GM18870 (cell line): ENCODE measurements at regions not wholly inside any gene's neighbourhood (a gene's known extent, or its start where the extent isn't known, plus 50 kb on each side); places are given as distances from the start of the nearest gene placed in this dataset.
"Not testable (repeated sequence)": the region's sequence is repeated elsewhere in the genome, so short reads cannot be mapped to it uniquely, and the experiment has no call there.

ENCODE experiments used
- ATAC-seq: cut with Tn5 transposase; IDR thresholded peaks from one replicate; pipeline ENCODE4 v1.9.1; 2021; ENCODE audit warnings: moderate library complexity; ENCODE audit not compliant: unreplicated experiment

DNA sequence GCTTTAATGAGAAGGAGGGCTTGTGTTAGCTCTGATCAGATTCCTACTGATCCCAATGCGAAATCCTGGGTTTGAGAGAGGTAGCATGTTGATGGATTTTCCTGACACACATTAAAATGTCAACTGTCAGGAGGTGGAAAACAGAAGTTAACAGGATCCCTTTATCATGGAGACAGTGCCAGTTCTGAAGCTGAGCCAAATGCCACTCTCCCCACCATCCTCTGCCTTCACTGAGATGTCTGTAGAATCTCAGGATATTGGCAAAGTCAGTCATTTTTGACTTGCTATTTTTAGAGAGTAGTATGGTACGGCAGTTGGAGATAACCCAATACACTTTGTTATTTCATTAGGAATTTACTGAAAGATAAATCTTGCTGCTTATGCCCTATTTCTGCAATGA, 1816.2 kb upstream of the FLRT2 start:
- no peak for ATAC-seq

DNA sequence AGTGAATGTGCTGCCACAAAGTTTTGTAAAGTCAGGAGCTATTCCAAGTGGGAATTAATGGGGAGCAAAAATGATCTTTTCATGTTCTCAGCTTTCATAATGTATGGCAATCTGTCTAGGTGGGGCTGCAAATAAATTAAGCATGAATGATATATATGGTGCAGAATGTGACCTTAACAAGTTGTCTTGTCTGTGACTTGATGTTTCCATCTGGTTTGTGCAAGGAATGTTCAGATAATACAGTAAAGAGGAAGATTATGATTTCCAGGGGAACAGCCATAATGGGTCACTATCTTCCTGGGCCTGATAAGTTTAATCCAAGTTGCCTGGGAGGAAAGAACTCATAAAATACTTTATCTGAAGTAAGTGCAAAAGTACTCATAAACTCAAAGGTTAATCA, 1815.8 kb upstream of the FLRT2 start:
- no peak for ATAC-seq

DNA sequence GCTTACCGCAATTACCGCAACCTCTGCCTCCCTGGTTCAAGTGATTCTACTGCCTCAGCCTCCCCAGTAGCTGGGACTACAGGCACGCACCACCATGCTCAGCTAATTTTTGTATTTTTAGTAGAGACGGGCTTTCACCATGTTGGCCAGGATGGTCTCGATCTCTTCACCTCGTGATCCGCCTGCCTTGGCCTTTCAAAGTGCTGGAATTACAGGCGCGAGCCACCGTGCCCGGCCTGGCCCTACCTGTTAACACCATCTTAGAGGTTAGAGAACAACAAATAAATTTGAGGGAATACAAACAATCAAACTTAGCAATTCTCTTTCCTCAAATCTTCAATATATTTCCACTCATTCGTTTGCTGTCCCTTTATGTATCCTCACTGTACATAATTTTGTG, 1810.5 kb upstream of the FLRT2 start:
- not testable (repeated sequence) for ATAC-seq

DNA sequence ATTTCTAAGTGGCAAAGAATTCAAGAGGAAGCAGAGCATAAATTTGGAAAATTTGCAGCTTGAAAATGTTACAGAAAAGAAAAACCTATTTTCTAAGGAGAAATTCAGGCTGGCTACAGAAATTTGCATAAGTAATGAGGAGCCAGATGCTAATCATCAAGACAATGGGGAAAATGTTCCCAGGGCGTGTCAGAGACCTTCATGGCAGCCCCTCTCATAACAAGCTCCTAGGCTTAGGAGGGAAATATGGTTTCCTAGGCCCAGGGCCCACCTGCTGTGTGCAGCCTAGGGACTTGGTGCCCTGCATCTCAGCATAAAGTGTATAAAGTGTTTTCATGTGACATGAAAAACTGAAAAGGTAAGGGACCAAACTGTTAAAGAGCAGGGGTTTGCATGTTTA, 1796.3 kb upstream of the FLRT2 start:
- no peak for ATAC-seq

DNA sequence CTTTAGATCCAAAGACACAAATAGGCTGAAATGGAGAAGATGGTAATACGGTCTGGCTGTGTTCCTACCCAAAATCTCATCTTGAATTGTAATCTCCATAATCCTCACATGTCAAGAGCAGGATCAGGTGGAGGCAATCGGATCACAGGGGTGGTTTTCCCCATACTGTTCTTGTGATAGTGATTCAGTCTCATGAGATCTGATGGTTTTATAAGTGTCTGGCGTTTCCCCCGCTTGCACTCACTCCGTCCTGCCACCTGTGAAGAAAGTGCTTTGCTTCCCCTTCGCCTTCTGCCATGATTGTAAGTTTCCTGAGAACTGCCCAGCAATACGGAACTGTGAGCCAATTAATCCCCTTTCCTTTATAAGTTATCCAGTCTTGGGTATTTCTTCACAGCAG, 1795.5 kb upstream of the FLRT2 start:
- no peak for ATAC-seq

DNA sequence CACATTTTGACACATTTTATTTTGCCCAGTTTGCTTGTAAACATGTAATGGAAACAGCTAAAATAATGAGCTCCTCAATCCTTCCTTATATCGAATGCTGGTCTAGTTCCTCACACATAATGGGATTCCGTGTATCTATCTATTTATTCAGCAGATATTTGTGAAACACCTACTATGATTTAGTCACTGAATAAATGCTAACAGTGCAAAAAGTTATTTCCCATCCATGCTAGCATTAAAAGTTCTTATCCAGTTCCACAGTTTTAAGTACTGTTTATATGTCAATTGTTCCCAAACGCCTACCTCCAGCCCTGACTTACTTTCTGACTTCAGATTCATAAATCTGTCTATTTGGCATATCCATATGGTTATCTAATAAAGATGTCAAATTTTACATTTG, 1788.7 kb upstream of the FLRT2 start:
- ATAC-seq = no peak

DNA sequence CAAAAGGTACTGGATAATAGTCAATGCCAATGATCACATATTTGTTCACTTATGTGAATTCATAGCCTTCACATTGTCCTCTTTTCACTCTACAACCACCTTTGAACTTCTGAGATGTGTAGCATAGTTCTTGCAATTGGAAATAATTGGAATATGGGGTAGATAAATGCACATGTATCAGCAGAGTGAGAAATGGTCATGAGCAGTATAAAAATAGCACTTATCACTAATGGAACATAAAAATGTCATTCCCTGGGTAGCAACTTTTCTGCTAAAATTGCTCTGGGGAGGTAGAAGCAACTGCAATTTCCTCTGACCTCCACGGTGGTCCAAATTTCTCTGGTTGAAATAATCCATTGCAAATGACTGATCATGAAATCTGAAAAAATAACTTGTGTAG, 1785.7 kb upstream of the FLRT2 start:
- ATAC-seq = no peak

DNA sequence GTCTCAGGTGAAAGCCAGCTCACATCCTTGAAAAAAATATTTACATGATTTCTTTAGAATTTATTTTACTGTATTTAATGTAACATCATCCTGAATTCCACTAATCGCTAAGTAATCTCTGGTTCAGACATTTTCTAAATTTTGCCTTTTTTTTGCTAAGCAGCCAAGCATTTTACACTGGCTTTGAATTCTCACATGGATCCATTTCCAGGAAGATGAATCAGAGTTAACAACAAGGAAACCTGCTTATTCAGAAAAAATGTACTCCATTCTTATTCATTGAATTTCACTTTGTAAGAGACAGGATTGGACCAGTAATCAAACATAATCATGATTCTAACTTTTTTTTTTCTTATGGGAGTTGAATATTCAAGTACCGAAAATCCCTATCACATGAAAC, 1785.1 kb upstream of the FLRT2 start:
- ATAC-seq = no peak

DNA sequence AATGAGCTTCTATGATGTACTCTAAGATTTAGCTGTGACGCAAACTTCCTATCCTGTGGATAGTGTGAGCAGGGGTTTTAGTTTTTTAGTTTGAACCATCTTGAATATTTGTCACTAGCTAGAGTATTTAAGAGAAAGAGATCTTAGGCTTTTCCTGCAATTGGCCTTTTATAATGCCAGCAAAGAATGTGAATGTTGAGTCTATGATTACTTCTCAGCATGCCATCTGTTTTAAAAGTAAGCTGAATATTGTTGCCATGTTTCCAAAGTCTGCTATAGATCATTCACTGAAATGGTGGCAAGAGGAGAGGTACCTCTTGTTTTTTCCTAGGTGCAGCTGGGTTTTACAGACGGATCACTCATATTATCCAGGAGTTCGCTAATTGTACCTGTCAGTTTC, 1783.6 kb upstream of the FLRT2 start:
- no peak for ATAC-seq

DNA sequence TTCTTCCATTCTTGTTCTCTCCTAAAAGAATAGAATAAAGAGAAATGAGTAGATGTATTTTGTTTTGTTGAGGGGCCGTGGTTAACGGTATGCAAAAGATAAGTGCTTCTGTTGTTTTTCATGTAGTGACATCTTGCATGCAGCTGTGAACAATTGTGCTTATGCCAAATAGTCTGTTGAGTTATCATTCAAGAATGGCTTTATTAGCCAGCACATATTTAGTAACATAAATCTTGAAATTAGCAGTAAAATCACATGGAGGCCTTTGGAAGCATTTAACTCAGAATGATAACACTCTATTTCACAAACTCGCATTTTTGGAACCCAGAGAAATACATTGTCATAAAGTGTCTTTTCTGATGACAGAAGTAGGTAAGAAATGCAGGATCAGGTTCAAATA, 1772.0 kb upstream of the FLRT2 start:
- no peak for ATAC-seq

DNA sequence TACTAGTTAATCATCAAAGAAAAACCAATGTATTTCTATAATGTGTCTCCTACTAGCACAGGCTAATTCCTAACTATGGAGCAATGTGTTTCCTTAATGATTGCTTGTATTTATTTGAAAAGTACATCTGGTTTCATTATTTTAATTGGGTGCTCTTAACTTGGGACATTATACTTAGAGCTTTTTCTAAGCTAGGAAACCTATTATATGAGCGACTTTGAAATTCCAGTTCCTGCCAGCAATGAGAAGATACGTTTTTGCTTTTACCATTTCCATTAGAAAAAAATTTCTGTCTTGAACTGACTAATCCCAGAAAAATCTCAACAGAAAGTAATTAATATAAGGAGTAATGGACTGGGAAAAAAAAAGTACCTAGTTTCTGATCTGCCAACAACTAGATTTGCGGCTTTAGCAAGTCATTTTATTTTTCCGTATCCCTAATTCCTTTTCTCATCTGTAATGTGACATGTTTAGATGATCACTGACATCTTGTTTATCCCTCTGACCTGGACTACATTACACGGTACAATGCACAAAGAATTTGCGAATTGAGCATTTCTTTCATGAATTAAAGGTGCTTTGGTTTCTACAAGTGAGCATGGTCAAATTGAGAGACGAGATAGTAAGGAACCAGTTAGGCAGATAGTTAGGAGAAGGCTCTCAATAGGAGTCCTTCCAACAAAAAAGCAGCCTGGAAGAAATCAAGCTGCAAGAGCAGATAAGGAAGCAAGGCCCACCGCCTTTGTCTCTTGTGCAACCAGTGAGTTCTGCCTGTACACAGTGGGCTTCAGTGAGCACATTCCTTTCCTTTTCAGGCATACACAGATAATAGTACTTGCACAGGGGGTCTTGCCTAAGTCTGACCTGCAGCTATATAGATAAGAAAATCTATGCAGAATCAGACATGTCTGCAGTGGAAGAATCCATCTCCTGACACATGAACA, 1765.0 kb upstream of the FLRT2 start:
- no peak for ATAC-seq

DNA sequence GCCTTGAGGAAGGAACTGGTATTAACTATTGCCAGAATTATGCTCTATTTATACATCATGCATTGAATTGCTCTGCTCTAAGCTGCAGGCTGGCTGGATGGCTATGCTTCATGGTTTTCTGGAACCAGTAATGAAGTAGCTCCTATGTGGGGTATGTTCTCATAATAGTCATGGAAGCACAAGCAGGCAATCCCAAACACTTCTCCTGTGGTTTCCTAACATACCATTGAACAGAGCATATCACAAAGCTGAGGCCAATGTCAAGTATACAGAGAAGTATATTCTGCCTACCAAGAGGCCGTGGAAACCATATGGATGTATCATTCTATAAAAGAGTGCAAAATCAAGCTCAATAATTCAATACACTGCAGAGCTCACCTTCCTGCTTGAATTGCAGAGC, 1752.4 kb upstream of the FLRT2 start:
- no peak for ATAC-seq

DNA sequence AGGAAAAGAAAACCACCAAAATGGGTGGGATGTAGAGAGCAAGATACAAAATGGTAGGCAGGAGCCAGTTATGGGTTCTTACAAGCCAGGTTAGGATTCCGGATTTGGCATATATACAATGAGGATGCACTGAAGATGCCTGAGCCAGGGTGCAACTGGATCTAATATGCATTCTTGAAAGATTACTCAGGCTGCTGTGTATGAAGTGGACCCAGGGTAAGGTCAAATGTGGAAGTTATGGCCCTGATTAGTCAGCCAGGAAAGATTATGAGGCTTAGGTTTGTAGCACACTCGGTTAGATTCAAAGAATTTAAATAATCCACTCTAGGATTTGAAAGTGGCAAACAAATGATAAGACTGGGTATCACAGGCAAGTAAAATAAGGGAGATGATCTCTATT, 1750.7 kb upstream of the FLRT2 start:
- no peak for ATAC-seq

DNA sequence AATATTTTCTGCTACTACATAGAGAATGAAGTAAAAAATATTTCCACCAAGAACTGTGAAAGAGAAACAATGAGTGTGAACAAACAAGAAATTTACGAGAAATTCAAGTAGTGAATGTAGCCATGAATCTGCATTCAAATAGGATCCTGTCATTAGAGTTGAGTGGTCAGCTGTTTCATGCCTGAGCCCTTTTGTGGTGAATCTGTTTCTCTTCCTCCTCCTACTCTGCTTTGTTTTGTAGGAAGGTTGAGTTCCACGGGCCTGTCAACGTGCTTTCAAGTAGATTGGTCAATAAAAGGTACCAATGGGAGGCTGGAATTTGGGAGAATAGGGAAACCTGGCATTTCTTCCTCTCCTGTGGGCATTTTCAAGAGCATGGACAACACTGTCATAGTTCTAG, 1749.6 kb upstream of the FLRT2 start:
- ATAC-seq = no peak

DNA sequence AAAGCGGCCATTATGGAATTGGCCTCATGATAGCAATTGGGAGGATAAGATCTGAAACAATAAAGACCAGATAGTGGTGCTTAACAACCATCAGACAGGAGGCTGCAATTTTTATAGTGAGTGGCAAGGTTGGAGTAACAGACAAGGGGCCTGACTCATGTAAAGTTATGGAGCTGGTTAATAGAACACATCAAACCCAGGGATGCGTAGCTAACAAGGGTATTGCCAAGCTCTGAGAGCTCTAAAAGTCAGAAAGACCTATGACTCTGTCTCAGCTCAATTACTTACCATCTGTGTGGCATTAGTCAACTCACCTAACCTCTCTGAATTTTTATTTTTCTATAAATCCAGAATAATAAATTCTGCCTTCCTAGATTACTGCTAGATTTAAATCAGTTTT, 1731.5 kb upstream of the FLRT2 start:
- no peak for ATAC-seq

DNA sequence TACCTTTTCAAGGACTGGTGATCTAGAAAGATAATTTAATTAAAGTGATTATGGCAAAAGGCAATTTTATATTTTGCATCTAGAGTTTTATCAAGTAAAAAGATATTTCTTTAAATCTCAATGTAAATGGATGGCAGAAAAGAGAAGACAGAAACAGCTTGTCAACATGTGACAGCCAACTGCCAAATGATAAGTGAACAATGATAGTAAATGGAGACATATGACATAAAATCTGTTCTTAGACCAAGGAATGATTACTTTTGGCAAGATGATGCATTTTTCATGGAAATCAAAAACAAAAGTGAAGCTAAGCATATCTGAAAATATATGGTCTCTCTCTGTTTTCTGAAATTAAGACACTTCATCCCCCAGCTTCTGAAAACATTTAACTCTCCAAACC, 1730.7 kb upstream of the FLRT2 start:
- ATAC-seq = no peak

DNA sequence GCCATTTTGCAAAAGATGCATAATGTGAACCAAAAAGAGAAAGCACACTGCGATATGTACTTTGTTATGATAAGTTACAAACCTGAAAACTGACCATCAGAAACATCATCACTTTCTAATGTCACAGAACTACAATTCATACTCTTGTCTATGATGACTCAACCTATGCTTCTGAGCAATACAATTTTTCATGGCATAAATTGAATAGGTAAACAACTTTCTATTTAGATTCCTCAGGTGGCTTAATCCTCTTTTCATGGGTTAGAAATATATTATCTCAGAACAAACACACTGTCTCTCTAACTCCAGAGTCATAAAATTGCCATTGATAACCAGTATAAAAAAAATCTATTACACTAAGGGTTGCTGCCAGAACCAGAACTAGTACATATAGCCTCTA, 1715.0 kb upstream of the FLRT2 start:
- no peak for ATAC-seq

DNA sequence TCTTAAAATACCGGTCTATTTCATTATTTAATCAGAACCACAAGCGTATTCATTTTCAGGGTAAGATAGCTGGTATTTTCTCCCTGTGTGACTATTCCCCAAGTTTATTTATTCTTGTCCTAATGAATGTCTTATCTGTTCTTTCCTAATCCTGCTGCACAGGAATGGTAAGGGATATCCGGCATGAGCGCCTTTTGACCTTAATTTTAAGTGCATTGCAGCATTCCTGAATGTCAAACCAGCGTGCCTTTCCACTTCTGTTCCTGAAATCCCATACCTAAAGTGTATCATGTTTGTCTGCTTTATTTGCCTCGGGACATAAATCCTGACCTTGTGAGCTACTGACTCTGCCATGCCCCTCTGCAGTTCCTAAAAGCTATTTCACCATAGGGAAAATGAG, 1713.2 kb upstream of the FLRT2 start:
- no peak for ATAC-seq

DNA sequence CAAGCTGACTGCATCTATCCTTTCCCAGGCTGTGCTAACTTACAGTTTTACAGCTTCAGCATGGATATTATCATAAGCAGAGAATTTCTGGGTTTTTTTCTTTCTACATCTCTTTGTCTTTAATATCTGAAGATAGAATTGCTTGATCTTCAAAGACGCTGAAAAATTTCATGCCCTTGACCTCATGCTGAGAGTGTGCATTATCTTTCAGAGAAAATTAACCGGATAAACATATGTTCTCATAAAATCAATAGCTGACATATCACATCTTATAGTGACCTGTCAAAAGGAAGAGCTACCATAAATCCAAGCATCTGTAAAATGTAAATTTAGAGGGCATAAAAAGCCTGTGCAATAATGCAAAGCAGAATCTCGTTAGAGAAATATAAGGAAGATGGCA, 1704.1 kb upstream of the FLRT2 start:
- ATAC-seq = no peak

DNA sequence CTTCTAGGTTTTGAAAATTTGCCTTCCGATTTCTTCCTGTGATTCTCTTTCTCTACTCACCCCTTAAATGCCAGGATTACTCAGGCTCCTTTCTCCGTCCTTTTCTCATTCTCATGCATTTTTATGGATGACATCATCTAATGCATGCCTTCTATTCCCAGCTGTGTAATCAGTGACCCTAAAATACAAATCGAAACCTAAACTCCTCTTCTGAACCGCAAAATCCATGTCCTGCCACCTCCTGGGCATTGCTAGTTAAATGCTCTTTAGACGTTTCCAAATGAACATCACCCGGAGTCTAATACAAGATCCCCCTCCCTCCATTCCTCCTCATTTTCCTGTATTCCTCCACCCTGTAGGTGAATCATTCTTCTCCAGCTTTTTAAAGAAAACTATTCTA, 1703.1 kb upstream of the FLRT2 start:
- ATAC-seq = no peak

DNA sequence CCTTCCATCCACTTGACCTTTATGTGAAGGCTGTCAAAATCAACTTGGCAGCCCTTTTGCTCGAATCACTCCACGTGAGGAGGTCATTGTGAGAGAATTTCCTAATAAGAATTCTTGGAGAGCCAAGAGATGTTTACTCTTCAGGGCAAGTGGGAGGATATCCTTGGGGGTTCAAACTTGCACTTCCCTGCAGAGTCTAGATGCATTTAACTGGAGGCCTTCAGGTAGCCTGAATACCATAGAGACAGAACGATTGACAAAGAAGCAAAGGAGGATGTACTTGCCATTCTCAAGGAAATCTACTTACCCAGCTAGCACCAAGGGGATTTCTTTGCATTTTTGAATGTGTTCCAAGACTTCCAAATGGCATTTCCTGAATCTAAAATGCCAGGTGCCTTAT, 1702.6 kb upstream of the FLRT2 start:
- no peak for ATAC-seq

DNA sequence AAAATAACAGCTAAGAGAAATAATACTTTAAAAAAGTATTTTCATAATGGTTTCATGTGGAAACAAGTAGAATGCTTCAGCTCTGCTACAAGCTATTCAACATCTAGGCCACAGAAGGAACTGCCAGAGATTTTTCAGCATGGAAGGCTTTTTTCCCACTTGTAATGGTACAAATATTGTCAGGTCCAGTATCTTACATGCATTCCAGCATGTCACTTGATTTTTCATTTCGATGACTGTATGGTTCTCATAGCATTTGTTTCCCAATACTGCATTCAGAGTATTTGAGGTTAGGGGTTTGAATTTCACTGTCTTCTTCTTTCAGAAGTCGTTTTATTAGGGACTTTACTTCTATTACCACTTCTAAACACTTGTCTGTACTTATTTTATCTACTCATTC, 1701.5 kb upstream of the FLRT2 start:
- ATAC-seq = no peak

DNA sequence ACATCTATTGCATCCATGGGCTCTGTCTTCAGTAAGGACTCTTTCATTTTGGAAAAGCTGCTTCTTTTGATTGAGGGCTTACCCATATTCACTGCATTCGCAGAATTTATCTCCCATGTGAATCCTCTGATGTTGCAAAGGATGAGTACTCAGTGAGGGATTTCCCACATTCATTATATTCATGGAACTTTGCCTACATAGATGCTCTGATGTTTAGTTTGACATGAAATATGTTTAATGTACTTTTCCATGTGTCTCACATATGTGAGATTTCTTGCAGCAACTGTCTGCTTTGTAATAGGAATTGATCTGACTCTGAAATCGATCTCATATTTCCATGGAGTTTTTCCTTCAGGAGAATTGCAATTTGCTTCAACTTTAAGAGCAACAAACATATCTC, 1699.6 kb upstream of the FLRT2 start:
- ATAC-seq = no peak
